HG03039 (cell line): ENCODE measurements at regions not wholly inside any gene's neighbourhood (a gene's known extent, or its start where the extent isn't known, plus 50 kb on each side); places are given as distances from the start of the nearest gene placed in this dataset.

Experiments
- ATAC-seq: cut with Tn5 transposase; IDR thresholded peaks from one replicate; pipeline ENCODE4 v1.9.1; 2021; ENCODE audit warnings: mild to moderate bottlenecking, moderate library complexity; ENCODE audit not compliant: unreplicated experiment

DNA sequence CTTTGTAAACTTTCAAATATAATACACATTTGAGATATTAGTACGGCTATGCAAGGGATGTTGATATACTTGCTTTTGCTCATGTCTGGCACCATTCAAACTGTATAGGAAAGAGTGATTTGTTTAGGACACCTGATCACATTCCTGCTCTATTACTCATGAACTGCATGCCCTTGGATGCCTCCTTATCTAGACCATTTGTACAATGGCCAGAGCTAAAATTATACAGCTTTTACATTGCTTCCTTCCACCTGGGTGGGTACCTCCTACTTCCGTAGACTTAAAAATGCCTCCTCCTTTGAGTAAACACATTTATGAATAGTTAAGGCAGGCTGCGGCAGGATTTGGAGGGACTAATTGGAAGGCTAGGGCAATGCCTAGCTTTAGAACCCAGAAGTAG is 85.4 kb upstream of the PBX1 start:
- ATAC-seq = no peak

- ATAC-seq = no peak
Measured at GRCh38 chr1:164475834-164476233, 83.2 kb upstream of the PBX1 start.

GRCh38 chr1:164477343-164477742 is 81.6 kb upstream of the PBX1 start:
- ATAC-seq = no peak

GRCh38 chr1:164479242-164479641 is 79.7 kb upstream of the PBX1 start:
- ATAC-seq = no peak

- no peak for ATAC-seq
Measured at GRCh38 chr1:164480285-164480907, 78.6 kb upstream of the PBX1 start.

DNA sequence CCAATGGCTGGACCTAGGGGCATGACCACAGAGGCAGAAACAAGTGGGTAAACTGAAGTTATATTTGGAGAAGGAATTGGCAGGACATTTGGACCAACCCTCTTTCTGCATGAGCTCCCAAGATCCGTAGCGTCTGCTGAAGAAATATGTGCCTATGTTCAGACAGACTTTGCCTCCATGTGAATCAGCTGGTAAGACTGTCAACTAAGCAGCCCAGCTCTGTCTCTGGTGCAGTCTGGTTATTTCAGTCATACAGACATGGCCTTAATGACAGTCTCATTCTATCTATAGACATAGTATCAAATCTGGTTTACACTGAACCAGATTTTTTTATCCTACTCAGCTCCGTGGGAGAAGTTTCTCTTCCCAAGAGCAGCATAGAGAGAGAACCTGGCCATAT is 63.1 kb upstream of the PBX1 start:
- no peak for ATAC-seq

DNA sequence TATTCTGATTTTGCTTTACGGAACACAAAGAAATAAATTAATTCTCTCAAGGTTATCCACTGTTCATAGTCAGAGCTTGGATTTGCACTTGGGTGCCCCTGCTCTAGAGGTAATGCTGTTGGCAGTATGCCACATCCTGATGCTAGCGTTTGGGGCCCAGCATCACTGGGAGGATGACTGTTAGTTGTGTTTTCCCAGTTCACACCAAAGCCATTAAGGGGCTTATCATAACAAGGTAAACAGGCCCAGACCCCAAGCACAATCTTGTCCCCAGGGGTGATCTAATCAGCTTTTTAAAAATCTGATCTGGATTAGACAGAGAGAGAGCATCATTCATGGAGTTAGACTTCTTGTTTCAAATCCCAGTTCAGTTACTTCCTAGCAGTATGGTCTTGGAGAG is 60.2 kb upstream of the PBX1 start:
- ATAC-seq = no peak

- ATAC-seq = no peak
Measured at GRCh38 chr1:164504749-164505148, 54.2 kb upstream of the PBX1 start.
